ENCODE measurements at regions not wholly inside any gene's neighbourhood (a gene's known extent, or its start where the extent isn't known, plus 50 kb on each side); places are given as distances from the start of the nearest gene placed in this dataset.
"Not testable (repeated sequence)": the region's sequence is repeated elsewhere in the genome, so short reads cannot be mapped to it uniquely, and the experiment has no call there.

DNA sequence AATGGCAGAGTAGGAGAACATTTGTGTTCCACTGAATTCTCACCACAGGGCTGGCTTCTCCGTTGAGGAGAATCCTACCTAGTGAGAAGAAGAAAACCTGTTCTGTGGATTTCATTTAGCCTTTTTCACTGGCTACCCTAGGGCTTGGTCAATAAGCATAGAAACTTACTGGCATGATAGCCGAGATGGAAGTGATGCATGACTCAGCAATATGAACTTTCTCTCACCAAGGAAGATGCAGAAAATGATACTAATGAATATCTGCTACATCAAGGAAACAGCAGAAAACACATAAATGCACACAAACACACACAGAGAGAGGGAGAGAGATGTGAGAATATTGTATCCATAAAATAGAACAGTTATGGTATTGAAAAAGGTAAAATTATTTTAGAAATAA, 216.3 kb downstream of the HHIP start:
- H3K4me1 ChIP-seq (ENCODE audit: control insufficient read depth, extremely low read depth, insufficient read depth, low read length), result no peaks in the 10 kb centered on the region
- no peak overlapping the region for H3K4me2 ChIP-seq (ENCODE audit: insufficient read depth, low read length)
- no peaks in the 10 kb centered on the region for H4K20me1 ChIP-seq (replicated peaks; ENCODE audit: control insufficient read depth, extremely low read depth, insufficient read depth, low read length)
- H3K27ac ChIP-seq (ENCODE audit: insufficient read depth, low read depth, low read length), result no peak overlapping the region
- H2AFZ ChIP-seq (ENCODE audit: low read depth, low read length), result no peak overlapping the region
- dilution Hi-C loops (cut with MboI; ENCODE audit: extremely low pct_ligation_motif_present, low sequenced_read_pairs), result no loop called here
- CTCF ChIA-PET, result no interaction called here
- H3K9me1 ChIP-seq (replicated peaks; ENCODE audit: control insufficient read depth, extremely low read depth, insufficient read depth, low read length), result no peaks in the 10 kb centered on the region
- no peak for TF ChIP-seq POLR2A (IDR thresholded peaks at IDR 0.05; ENCODE audit: low read depth, low read length)
- no peak for TF ChIP-seq EZH2 (IDR thresholded peaks at IDR 0.05; ENCODE audit: borderline replicate concordance, low read depth, low read length, severe bottlenecking)
- no peak for TF ChIP-seq JUN (IDR thresholded peaks at IDR 0.05; ENCODE audit: borderline replicate concordance, insufficient read depth, insufficient read length, low read depth)
- TF ChIP-seq, protein P1, sequence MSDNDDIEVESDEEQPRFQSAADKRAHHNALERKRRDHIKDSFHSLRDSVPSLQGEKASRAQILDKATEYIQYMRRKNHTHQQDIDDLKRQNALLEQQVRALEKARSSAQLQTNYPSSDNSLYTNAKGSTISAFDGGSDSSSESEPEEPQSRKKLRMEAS (IDR thresholded peaks at IDR 0.05; ENCODE audit: insufficient read depth, insufficient read length), result no peak
- TF ChIP-seq MYC (IDR thresholded peaks at IDR 0.05; ENCODE audit: low read depth, low read length), result no peak
- no peak for TF ChIP-seq GATA2 (IDR thresholded peaks at IDR 0.05; ENCODE audit: insufficient read depth, insufficient read length, low read depth, low read length)
- no peak for TF ChIP-seq POLR2AphosphoS5 (IDR thresholded peaks at IDR 0.05; ENCODE audit: insufficient read depth, low read depth, low read length)
- TF ChIP-seq CTCF (IDR thresholded peaks at IDR 0.05; ENCODE audit: extremely low read depth in 1 of 2, insufficient read depth in 1 of 2, low read depth in 1 of 2, low read length in 2 of 2), result no peak
- no peak for TF ChIP-seq FOS (IDR thresholded peaks at IDR 0.05; ENCODE audit: borderline replicate concordance, insufficient read depth, low read length)
- H3K4me3 ChIP-seq (replicated peaks in 1 of 3; ENCODE audit: insufficient read depth in 1 of 3, low read depth in 1 of 3, low read length in 3 of 3), result no peak overlapping the region
- no peaks in the 10 kb centered on the region for H3K79me2 ChIP-seq (ENCODE audit: control insufficient read depth, insufficient read depth, low read length)
- no TSS peak for BruUV-seq (replicated peaks)
- no peaks in the 10 kb centered on the region for H3K9me3 ChIP-seq (replicated peaks; ENCODE audit: control insufficient read depth, insufficient read depth, low read length)
- intact Hi-C loops (cut with micrococcal nuclease), result no loop called here
- POLR2A ChIA-PET, result no interaction called here
- no peaks in the 10 kb centered on the region for H3K36me3 ChIP-seq (ENCODE audit: control insufficient read depth in 2 of 2, extremely low read depth in 1 of 2, insufficient read depth in 2 of 2, low read length in 2 of 2)
- FAIRE-seq (no peak), DNase-seq (ENCODE audit: low read depth, low spot score) (no peak)
- H3K9ac ChIP-seq (replicated peaks; ENCODE audit: extremely low read depth, insufficient read depth, low read length), result no peak overlapping the region
- no peaks in the 10 kb centered on the region for H3K27me3 ChIP-seq (ENCODE audit: control insufficient read depth in 2 of 2, insufficient read depth in 2 of 2, low read length in 2 of 2)

DNA sequence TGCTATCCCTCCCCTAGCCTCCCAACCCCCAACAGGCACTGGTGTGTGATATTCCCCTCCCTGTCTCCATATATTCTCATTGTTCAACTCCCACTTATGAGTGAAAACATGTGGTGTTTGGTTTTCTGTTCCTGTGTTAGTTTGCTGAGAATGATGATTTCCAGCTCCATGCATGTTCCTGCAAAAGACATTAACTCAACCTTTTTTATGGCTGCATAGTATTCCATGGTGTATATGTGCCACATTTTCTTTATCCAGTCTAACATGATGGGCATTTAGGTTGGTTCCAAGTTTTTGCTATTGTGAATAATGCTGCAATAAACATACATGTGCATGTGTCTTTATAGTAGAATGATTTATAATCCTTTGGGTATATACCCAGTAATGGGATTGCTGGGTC, 218.9 kb downstream of the HHIP start:
- H3K9me3 ChIP-seq (replicated peaks; ENCODE audit: control insufficient read depth, insufficient read depth, low read length); POLR2A ChIA-PET; BruUV-seq (replicated peaks); H3K4me3 ChIP-seq (replicated peaks in 1 of 3; ENCODE audit: insufficient read depth in 1 of 3, low read depth in 1 of 3, low read length in 3 of 3); H3K36me3 ChIP-seq (ENCODE audit: control insufficient read depth in 2 of 2, extremely low read depth in 1 of 2, insufficient read depth in 2 of 2, low read length in 2 of 2); H2AFZ ChIP-seq (ENCODE audit: low read depth, low read length); H3K4me1 ChIP-seq (ENCODE audit: control insufficient read depth, extremely low read depth, insufficient read depth, low read length); H4K20me1 ChIP-seq (replicated peaks; ENCODE audit: control insufficient read depth, extremely low read depth, insufficient read depth, low read length); H3K27ac ChIP-seq (ENCODE audit: insufficient read depth, low read depth, low read length); H3K9me1 ChIP-seq (replicated peaks; ENCODE audit: control insufficient read depth, extremely low read depth, insufficient read depth, low read length); intact Hi-C loops (cut with micrococcal nuclease); H3K27me3 ChIP-seq (ENCODE audit: control insufficient read depth in 2 of 2, insufficient read depth in 2 of 2, low read length in 2 of 2); FAIRE-seq; H3K79me2 ChIP-seq (ENCODE audit: control insufficient read depth, insufficient read depth, low read length); dilution Hi-C loops (cut with MboI; ENCODE audit: extremely low pct_ligation_motif_present, low sequenced_read_pairs); H3K9ac ChIP-seq (replicated peaks; ENCODE audit: extremely low read depth, insufficient read depth, low read length); H3K4me2 ChIP-seq (ENCODE audit: insufficient read depth, low read length); DNase-seq (ENCODE audit: low read depth, low spot score): not testable (repeated sequence)
- CTCF ChIA-PET, result interaction anchor here (1.2 kb wide), 1 partner anchor 16 kb away, joined by 3 read pairs; no protein-coding TSS in a partner anchor
